OCI-LY7 (cell line): ENCODE measurements at regions not wholly inside any gene's neighbourhood (a gene's known extent, or its start where the extent isn't known, plus 50 kb on each side); places are given as distances from the start of the nearest gene placed in this dataset.
"Not testable (repeated sequence)": the region's sequence is repeated elsewhere in the genome, so short reads cannot be mapped to it uniquely, and the experiment has no call there.

Source experiments
- BruUV-seq: library from RNA; stranded (reverse); fragments of 400-500 nt; replicated peaks from 2 replicates; lab custom pipeline; 2021; lab: Mats Ljungman, UMichigan
- CTCF ChIA-PET: fragments of 300-600 bp; sonication (Branson Sonifier 250); formaldehyde crosslinking; loops from one replicate; lab custom pipeline; 2022; ENCODE audit warnings: antibody characterized with exemption; ENCODE audit not compliant: unreplicated experiment; lab: Charles Lee
- POLR2A ChIA-PET: fragments of 300-600 bp; sonication (Branson Sonifier 250); formaldehyde crosslinking; loops from one replicate; lab custom pipeline; 2022; ENCODE audit warnings: antibody characterized with exemption; lab: Charles Lee
- DNase-seq: peaks from one replicate; pipeline ENCODE4 v3.0.0-alpha.2; 2015; ENCODE audit warnings: low spot score
- H2AFZ ChIP-seq: fragments of 200-600 bp; sonication (generic), shearing (Covaris generic); 2 replicates; pipeline ENCODE4 v1.6.1; 2014; ENCODE audit warnings: mild to moderate bottlenecking, antibody characterized with exemption, low read length, moderate library complexity
- H3K27ac ChIP-seq: fragments of 200-600 bp; sonication (generic); 2 replicates; pipeline ENCODE4 v1.5.1; 2014; ENCODE audit warnings: mixed run types, low read depth, mild to moderate bottlenecking, moderate library complexity, low read length, inconsistent platforms; ENCODE audit not compliant: poor library complexity, severe bottlenecking
- H3K36me3 ChIP-seq: fragments of 200-600 bp; sonication (generic); 2 replicates; pipeline ENCODE4 v1.6.1; 2014; ENCODE audit warnings: mild to moderate bottlenecking, antibody characterized with exemption, low read length, moderate library complexity, mixed read lengths; ENCODE audit not compliant: insufficient read depth
- H3K4me1 ChIP-seq: fragments of 200-600 bp; sonication (generic); 2 replicates; pipeline ENCODE4 v1.5.1; 2014; ENCODE audit warnings: mild to moderate bottlenecking, low read length; ENCODE audit not compliant: insufficient read depth, poor library complexity, severe bottlenecking
- H3K4me2 ChIP-seq: fragments of 200-600 bp; sonication (generic); 2 replicates; pipeline ENCODE4 v1.6.1; 2014; ENCODE audit warnings: mild to moderate bottlenecking, low read length
- H3K4me3 ChIP-seq: fragments of 200-600 bp; sonication (generic); 2 replicates; pipeline ENCODE4 v1.5.1; 2014; ENCODE audit warnings: mild to moderate bottlenecking, low read depth, low read length; ENCODE audit not compliant: poor library complexity, severe bottlenecking
- H3K79me2 ChIP-seq: fragments of 200-600 bp; sonication (generic); 2 replicates; pipeline ENCODE4 v1.6.1; 2016; ENCODE audit warnings: low read depth, mild to moderate bottlenecking, low read length, moderate library complexity, mixed read lengths; ENCODE audit not compliant: insufficient read depth
- H3K9me2 ChIP-seq: fragments of 200-600 bp; sonication (generic); 2 replicates; pipeline ENCODE4 v1.6.1; 2016; ENCODE audit warnings: mild to moderate bottlenecking, low read length, mixed read lengths; ENCODE audit not compliant: insufficient read depth
- H3K9me3 ChIP-seq: fragments of 200-600 bp; sonication (generic); 2 replicates; pipeline ENCODE4 v1.6.1; 2014; ENCODE audit warnings: mild to moderate bottlenecking, mixed run types, low read length, mixed read lengths
- H4K20me1 ChIP-seq: fragments of 200-600 bp; sonication (generic); 2 replicates; pipeline ENCODE4 v1.6.1; 2014; ENCODE audit warnings: mild to moderate bottlenecking, antibody characterized with exemption, low read length, moderate library complexity, mixed read lengths; ENCODE audit not compliant: insufficient read depth
- CTCF ChIP-seq: fragments of 200-600 bp; sonication (generic); conservative IDR thresholded peaks from 2 replicates; pipeline ENCODE4 v1.5.1; 2014; ENCODE audit warnings: mild to moderate bottlenecking, antibody characterized with exemption, low read length, moderate library complexity, mixed read lengths
- EZH2phosphoT487 ChIP-seq: fragments of 200-600 bp; sonication (generic); IDR thresholded peaks from 2 replicates; pipeline ENCODE4 v1.6.1; 2018; ENCODE audit warnings: low read depth, borderline replicate concordance, mild to moderate bottlenecking, mixed run types, antibody characterized with exemption, low read length, moderate library complexity, mixed read lengths
- intact Hi-C: fragments of 100-400 bp; cut with micrococcal nuclease; formaldehyde crosslinking; loops from one replicate; pipeline ENCODE4 v1.10.0; 2022; ENCODE audit not compliant: unreplicated experiment

DNA sequence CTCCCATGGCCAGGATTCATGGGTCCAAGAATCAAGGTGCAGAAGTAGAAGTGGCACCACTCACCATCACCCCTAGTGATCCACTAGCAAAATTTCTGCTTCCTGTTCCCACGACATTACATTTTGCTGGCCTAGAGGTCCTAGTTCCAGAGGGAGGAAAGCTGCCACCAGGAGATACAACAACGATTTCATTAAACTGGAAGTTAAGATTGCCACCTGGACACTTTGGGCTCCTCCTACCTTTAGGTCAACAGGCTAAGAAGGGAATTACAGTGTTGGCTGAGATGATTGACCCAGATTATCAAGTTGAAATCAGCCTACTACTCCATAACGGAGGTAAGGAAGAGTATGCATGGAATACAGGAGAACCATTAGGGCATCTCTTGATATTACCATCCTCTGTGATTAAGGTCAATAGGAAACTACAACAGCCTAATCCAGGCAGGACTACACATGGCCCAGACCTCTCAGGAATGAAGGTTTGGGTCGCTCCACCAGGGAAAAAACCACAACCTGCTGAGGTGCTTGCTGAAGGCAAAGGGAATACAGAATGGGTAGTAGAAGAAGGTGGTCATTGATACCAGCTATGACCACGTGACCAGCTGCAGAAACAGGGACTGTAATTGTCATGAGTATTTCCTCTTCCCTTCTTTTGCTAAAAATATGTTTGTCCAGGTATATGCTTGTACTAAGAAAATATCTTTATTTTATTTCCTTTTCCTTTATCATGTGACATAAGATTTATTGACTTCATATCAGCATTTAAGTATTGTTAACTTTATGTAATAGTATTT, 208.3 kb upstream of the HES1 start:
- H2AFZ ChIP-seq, POLR2A ChIA-PET, H3K4me3 ChIP-seq, H3K9me2 ChIP-seq, DNase-seq, H3K4me1 ChIP-seq, H3K79me2 ChIP-seq, H3K36me3 ChIP-seq, H3K27ac ChIP-seq, H3K9me3 ChIP-seq, BruUV-seq, intact Hi-C loops, H3K4me2 ChIP-seq, CTCF ChIA-PET, H4K20me1 ChIP-seq: not testable (repeated sequence)

- no peak overlapping the region for H3K27ac ChIP-seq
- ChIA-PET CTCF (no interaction called here), POLR2A (interaction anchor here (0.6 to 1.4 kb wide), 2 partner anchors 14 to 83 kb away, joined by 4 read pairs; no protein-coding TSS in a partner anchor)
- H4K20me1 ChIP-seq = no peaks in the 10 kb centered on the region
- DNase-seq = no peak
- H2AFZ ChIP-seq = no peak overlapping the region
- H3K79me2 ChIP-seq = no peaks in the 10 kb centered on the region
- TF ChIP-seq EZH2phosphoT487 (no peak), CTCF (no peak)
- intact Hi-C loops = no loop called here
- no peaks in the 10 kb centered on the region for H3K9me2 ChIP-seq
- no peaks in the 10 kb centered on the region for H3K4me1 ChIP-seq
- H3K4me3 ChIP-seq = no peak overlapping the region
- H3K36me3 ChIP-seq = no peaks in the 10 kb centered on the region
- H3K9me3 ChIP-seq = no peaks in the 10 kb centered on the region
- BruUV-seq = no TSS peak
- no peak overlapping the region for H3K4me2 ChIP-seq
Measured at GRCh38 chr3:193928354-193929209, 207.4 kb upstream of the HES1 start.

DNA sequence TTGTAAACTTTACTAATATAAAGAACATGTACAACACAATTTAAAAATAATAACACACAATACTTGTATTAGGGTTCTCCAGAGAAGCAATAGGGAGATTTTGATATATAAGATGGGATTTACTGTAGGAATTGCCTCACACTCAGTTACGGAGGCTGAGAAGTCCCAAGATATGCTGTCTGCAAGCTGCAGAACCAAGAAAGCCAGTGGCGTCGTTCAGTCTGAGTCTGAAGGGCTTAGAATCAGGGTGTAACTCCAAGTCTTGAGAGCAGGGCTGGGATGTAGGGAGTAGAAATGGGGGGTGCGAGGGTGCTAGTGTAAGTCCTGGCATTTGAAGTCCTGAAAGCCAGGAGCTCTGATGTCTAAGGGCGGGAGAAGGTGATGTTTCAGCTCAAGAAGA, 206.6 kb upstream of the HES1 start:
- H3K4me3 ChIP-seq = no peak overlapping the region
- H3K4me2 ChIP-seq = no peak overlapping the region
- DNase-seq = no peak
- no peak overlapping the region for H3K27ac ChIP-seq
- no peak for TF ChIP-seq EZH2phosphoT487
- TF ChIP-seq CTCF = no peak
- BruUV-seq = no TSS peak
- no peaks in the 10 kb centered on the region for H3K79me2 ChIP-seq
- H2AFZ ChIP-seq = no peak overlapping the region
- H3K4me1 ChIP-seq = no peaks in the 10 kb centered on the region
- H3K9me2 ChIP-seq = no peaks in the 10 kb centered on the region
- H4K20me1 ChIP-seq = no peaks in the 10 kb centered on the region
- H3K9me3 ChIP-seq = no peaks in the 10 kb centered on the region
- intact Hi-C loops = no loop called here
- H3K36me3 ChIP-seq = no peaks in the 10 kb centered on the region
- POLR2A ChIA-PET = interaction anchor here (0.6 to 1.4 kb wide), 4 partner anchors 10 to 40 kb away, joined by 3 to 4 read pairs (median 4); no protein-coding TSS in a partner anchor
- CTCF ChIA-PET = no interaction called here
